ENCODE measurements at regions not wholly inside any gene's neighbourhood (a gene's known extent, or its start where the extent isn't known, plus 50 kb on each side); places are given as distances from the start of the nearest gene placed in this dataset.

DNA sequence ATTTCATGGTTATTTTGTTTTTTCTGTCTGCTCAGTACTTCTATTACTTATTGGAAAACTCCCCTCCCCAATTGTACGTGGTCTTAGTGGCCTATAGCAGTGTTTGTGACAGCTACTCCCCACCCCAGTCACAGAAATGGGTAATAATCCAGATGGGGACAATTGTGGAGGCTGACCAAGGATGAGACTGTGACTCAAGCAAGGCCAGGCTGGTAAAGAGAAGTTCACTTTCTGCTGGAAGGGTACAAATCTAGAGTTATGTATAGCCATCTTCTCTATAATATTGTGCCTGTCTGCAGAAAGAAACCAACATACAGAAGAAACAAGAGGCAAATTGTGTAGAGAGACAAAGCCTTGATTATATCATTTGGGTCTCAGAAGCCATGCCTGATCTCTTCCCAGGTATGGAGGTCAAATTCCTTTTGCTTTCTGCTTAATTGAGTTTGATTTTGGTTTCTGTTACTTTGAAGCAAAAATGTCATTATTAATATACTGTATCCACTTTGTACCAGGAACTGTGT lies 270.4 kb downstream of the HLX start:
- TF ChIP-seq, protein P1, sequence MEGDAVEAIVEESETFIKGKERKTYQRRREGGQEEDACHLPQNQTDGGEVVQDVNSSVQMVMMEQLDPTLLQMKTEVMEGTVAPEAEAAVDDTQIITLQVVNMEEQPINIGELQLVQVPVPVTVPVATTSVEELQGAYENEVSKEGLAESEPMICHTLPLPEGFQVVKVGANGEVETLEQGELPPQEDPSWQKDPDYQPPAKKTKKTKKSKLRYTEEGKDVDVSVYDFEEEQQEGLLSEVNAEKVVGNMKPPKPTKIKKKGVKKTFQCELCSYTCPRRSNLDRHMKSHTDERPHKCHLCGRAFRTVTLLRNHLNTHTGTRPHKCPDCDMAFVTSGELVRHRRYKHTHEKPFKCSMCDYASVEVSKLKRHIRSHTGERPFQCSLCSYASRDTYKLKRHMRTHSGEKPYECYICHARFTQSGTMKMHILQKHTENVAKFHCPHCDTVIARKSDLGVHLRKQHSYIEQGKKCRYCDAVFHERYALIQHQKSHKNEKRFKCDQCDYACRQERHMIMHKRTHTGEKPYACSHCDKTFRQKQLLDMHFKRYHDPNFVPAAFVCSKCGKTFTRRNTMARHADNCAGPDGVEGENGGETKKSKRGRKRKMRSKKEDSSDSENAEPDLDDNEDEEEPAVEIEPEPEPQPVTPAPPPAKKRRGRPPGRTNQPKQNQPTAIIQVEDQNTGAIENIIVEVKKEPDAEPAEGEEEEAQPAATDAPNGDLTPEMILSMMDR (IDR thresholded peaks at IDR 0.05) = no peak
- no peak for TF ChIP-seq POLR2A (IDR thresholded peaks at IDR 0.05)

Data from Peyer's patch (tissue), 4 donors.